Neural cell (in vitro differentiated cells): ENCODE measurements at regions not wholly inside any gene's neighbourhood (a gene's known extent, or its start where the extent isn't known, plus 50 kb on each side); places are given as distances from the start of the nearest gene placed in this dataset.

ENCODE experiments used
- H2AFZ ChIP-seq: fragments of 200-600, 300-800 bp; sonication (generic), shearing (Covaris generic); 2 replicates; pipeline ENCODE4 v1.6.0; 2014; ENCODE audit warnings: low read depth, mild to moderate bottlenecking, antibody characterized with exemption, low read length, moderate library complexity
- H3F3A ChIP-seq: fragments of 200-600 bp; shearing (Covaris generic); 2 replicates; pipeline ENCODE4 v1.6.1; 2016; ENCODE audit warnings: mild to moderate bottlenecking, moderate library complexity, mixed read lengths, antibody characterized with exemption, low read length; ENCODE audit not compliant: insufficient read depth, poor library complexity, severe bottlenecking
- H3K27ac ChIP-seq: fragments of 200-600, 300-800 bp; sonication (generic), shearing (Covaris generic); 2 replicates; pipeline ENCODE4 v1.5.1; 2014; ENCODE audit warnings: mild to moderate bottlenecking, low read length, moderate library complexity
- H3K27me3 ChIP-seq: fragments of 300-800, 200-600 bp; sonication (generic), shearing (Covaris generic); 2 replicates; pipeline ENCODE4 v1.6.0; 2014; ENCODE audit warnings: mild to moderate bottlenecking, low read depth, low read length, moderate library complexity; ENCODE audit not compliant: insufficient read depth
- H3K36me3 ChIP-seq: fragments of 300-800, 200-600 bp; sonication (generic), shearing (Covaris generic); 2 replicates; pipeline ENCODE4 v1.5.1; 2014; ENCODE audit warnings: mild to moderate bottlenecking, antibody characterized with exemption, low read length, moderate library complexity; ENCODE audit not compliant: insufficient read depth
- H3K4me2 ChIP-seq: fragments of 300-800, 200-600 bp; sonication (generic), shearing (Covaris generic); 2 replicates; pipeline ENCODE4 v1.6.0; 2014; ENCODE audit warnings: mild to moderate bottlenecking, low read length
- H3K4me3 ChIP-seq: fragments of 300-800, 200-600 bp; sonication (generic), shearing (Covaris generic); 2 replicates; pipeline ENCODE4 v1.5.1; 2014; ENCODE audit warnings: mild to moderate bottlenecking, low read length, moderate library complexity
- H3K79me2 ChIP-seq: fragments of 200-600 bp; shearing (Covaris generic); replicated peaks from 2 replicates; pipeline ENCODE4 v1.6.0; 2014; ENCODE audit warnings: mild to moderate bottlenecking, low read length, moderate library complexity; ENCODE audit not compliant: insufficient read depth
- H3K9ac ChIP-seq: fragments of 300-800, 200-600 bp; sonication (generic), shearing (Covaris generic); 2 replicates; pipeline ENCODE4 v1.6.1; 2016; ENCODE audit warnings: mild to moderate bottlenecking, low read length, mixed read lengths
- H3K9me2 ChIP-seq: fragments of 200-600 bp; shearing (Covaris generic); 2 replicates; pipeline ENCODE4 v1.6.1; 2016; ENCODE audit warnings: mild to moderate bottlenecking, low read length, mixed read lengths; ENCODE audit not compliant: insufficient read depth
- H3K9me3 ChIP-seq: fragments of 200-600, 300-800 bp; sonication (generic), shearing (Covaris generic); 2 replicates; pipeline ENCODE4 v1.6.1; 2016; ENCODE audit warnings: mild to moderate bottlenecking, mixed run types, low read length, moderate library complexity, mixed read lengths
- H4K20me1 ChIP-seq: fragments of 200-600 bp; shearing (Covaris generic); 2 replicates; pipeline ENCODE4 v1.6.1; 2016; ENCODE audit warnings: mild to moderate bottlenecking, mixed run types; ENCODE audit not compliant: insufficient read depth
- EP300 ChIP-seq: fragments of 450-650 bp; conservative IDR thresholded peaks from 2 replicates; pipeline ENCODE4 v1.6.1; 2014; ENCODE audit warnings: antibody characterized with exemption, mild to moderate bottlenecking, moderate library complexity; ENCODE audit not compliant: poor library complexity, severe bottlenecking
- EZH2 ChIP-seq: fragments of 200-600, 300-800 bp; shearing (Covaris generic), sonication (generic); IDR thresholded peaks from 2 replicates; pipeline ENCODE4 v1.6.1; 2014; ENCODE audit warnings: antibody characterized with exemption, low read length, borderline replicate concordance, mild to moderate bottlenecking; ENCODE audit not compliant: insufficient read depth, poor library complexity, severe bottlenecking
- MXI1 ChIP-seq: fragments of 450-650 bp; conservative IDR thresholded peaks from 2 replicates; pipeline ENCODE4 v1.6.1; 2014; ENCODE audit warnings: antibody characterized with exemption, mild to moderate bottlenecking; ENCODE audit not compliant: poor library complexity, severe bottlenecking
- POLR2AphosphoS5 ChIP-seq: IDR thresholded peaks from 2 replicates; pipeline ENCODE4 v1.6.1; 2012
- RAD21 ChIP-seq: fragments of 450-650 bp; conservative IDR thresholded peaks from 2 replicates; pipeline ENCODE4 v1.6.1; 2014; ENCODE audit warnings: antibody characterized with exemption, mild to moderate bottlenecking, moderate library complexity
- SMC3 ChIP-seq: fragments of 450-650 bp; conservative IDR thresholded peaks from 2 replicates; pipeline ENCODE4 v1.6.1; 2014; ENCODE audit warnings: antibody characterized with exemption, mild to moderate bottlenecking, moderate library complexity; ENCODE audit not compliant: poor library complexity
- TAF1 ChIP-seq: IDR thresholded peaks from 2 replicates; pipeline ENCODE4 v1.6.1; 2012; ENCODE audit warnings: low read depth
- TF ChIP-seq, protein P1 (sequence below): IDR thresholded peaks from 2 replicates; pipeline ENCODE4 v1.6.1; 2012; ENCODE audit warnings: borderline replicate concordance
- TF ChIP-seq, protein P2 (sequence below): fragments of 450-650 bp; IDR thresholded peaks from 2 replicates; pipeline ENCODE4 v1.5.1; 2014; ENCODE audit warnings: antibody characterized with exemption, mild to moderate bottlenecking, moderate library complexity; ENCODE audit not compliant: poor library complexity, severe bottlenecking

DNA sequence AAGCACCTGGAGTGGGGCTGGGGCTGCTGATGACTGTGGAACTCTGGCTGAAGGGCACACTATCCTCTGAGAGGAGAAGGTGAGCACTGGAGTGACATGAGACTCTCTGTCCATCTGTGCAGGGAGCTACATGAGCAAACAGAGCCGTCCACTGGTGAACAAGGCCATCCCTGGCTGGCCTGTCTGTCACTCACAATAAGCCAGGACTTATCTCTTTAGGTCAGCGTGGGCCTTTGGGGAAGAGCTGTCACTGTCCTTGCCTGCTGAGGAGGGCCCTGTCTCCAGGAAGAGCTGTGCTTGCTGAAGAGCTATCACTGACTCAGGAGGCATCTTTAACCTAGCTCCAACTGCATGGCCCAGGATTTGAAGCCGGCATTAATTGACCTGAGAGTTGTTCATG, 82.1 kb downstream of the FOXD2 start:
- no peaks in the 10 kb centered on the region for H3K36me3 ChIP-seq
- H3F3A ChIP-seq, result no peaks in the 10 kb centered on the region
- H2AFZ ChIP-seq, result no peak overlapping the region
- H3K9me2 ChIP-seq, result no peaks in the 10 kb centered on the region
- H4K20me1 ChIP-seq, result no peaks in the 10 kb centered on the region
- H3K4me3 ChIP-seq, result no peak overlapping the region
- H3K9ac ChIP-seq, result no peak overlapping the region
- H3K27ac ChIP-seq, result no peak overlapping the region
- no peaks in the 10 kb centered on the region for H3K79me2 ChIP-seq
- no peak for TF ChIP-seq RAD21
- TF ChIP-seq, protein P1, sequence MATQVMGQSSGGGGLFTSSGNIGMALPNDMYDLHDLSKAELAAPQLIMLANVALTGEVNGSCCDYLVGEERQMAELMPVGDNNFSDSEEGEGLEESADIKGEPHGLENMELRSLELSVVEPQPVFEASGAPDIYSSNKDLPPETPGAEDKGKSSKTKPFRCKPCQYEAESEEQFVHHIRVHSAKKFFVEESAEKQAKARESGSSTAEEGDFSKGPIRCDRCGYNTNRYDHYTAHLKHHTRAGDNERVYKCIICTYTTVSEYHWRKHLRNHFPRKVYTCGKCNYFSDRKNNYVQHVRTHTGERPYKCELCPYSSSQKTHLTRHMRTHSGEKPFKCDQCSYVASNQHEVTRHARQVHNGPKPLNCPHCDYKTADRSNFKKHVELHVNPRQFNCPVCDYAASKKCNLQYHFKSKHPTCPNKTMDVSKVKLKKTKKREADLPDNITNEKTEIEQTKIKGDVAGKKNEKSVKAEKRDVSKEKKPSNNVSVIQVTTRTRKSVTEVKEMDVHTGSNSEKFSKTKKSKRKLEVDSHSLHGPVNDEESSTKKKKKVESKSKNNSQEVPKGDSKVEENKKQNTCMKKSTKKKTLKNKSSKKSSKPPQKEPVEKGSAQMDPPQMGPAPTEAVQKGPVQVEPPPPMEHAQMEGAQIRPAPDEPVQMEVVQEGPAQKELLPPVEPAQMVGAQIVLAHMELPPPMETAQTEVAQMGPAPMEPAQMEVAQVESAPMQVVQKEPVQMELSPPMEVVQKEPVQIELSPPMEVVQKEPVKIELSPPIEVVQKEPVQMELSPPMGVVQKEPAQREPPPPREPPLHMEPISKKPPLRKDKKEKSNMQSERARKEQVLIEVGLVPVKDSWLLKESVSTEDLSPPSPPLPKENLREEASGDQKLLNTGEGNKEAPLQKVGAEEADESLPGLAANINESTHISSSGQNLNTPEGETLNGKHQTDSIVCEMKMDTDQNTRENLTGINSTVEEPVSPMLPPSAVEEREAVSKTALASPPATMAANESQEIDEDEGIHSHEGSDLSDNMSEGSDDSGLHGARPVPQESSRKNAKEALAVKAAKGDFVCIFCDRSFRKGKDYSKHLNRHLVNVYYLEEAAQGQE, result no peak
- no peak overlapping the region for H3K4me2 ChIP-seq
- no peaks in the 10 kb centered on the region for H3K27me3 ChIP-seq
- H3K9me3 ChIP-seq, result no peaks in the 10 kb centered on the region

DNA sequence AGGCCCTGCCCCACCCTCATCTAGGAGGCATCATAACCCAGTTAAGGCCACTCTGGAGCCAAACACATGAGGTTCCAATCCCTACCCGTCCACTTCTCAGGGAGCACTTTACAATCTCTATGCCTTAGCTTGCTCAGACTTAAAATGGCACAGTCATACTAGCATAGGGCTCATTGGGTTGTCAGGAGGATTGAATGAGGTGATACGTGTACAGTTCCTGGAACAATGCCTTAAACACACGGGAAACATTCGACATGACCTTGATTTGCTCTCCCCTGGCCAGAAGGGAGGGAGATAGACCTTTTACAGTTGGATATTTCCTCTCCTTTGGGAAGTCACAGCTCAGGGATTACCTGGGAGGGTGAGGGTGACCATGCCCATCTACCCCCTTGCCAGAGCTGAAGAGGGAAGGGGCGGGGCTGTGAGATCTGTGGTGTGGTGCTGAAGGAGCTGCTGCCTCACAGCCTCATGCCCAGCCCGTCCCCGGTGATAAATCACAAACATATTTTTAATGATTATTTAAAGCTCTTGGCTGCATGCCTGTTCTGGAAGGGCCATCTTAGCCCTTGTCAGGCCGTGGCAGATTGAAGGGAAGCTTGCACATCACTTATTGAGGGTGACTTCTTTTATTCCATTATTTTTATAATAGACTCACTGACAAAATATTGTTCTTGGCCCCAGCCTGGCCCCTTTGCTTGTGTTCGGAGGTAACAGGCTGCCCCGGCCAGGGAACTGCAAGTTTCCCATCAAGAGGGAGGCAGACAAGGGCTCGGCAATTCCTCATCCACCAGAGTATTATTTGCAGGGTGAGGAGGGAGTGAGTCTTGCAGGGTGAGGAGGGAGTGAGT, 83.4 kb downstream of the FOXD2 start:
- H3K27ac ChIP-seq, result no peak overlapping the region

More for the DNA sequence above, 83.4 kb downstream of the FOXD2 start:
- H2AFZ ChIP-seq, result no peak overlapping the region
- H3K4me2 ChIP-seq, result no peak overlapping the region
- no peaks in the 10 kb centered on the region for H3K27me3 ChIP-seq
- H3K9ac ChIP-seq, result no peak overlapping the region
- H3K79me2 ChIP-seq, result no peaks in the 10 kb centered on the region
- H3K4me3 ChIP-seq, result no peak overlapping the region
- TF ChIP-seq, protein P2, sequence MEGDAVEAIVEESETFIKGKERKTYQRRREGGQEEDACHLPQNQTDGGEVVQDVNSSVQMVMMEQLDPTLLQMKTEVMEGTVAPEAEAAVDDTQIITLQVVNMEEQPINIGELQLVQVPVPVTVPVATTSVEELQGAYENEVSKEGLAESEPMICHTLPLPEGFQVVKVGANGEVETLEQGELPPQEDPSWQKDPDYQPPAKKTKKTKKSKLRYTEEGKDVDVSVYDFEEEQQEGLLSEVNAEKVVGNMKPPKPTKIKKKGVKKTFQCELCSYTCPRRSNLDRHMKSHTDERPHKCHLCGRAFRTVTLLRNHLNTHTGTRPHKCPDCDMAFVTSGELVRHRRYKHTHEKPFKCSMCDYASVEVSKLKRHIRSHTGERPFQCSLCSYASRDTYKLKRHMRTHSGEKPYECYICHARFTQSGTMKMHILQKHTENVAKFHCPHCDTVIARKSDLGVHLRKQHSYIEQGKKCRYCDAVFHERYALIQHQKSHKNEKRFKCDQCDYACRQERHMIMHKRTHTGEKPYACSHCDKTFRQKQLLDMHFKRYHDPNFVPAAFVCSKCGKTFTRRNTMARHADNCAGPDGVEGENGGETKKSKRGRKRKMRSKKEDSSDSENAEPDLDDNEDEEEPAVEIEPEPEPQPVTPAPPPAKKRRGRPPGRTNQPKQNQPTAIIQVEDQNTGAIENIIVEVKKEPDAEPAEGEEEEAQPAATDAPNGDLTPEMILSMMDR, result no peak
- TF ChIP-seq EP300 (no peak), TAF1 (no peak), POLR2AphosphoS5 (no peak), RAD21 (no peak), SMC3 (no peak), EZH2 (no peak), MXI1 (no peak)
- TF ChIP-seq, protein P1, result no peak
- no peaks in the 10 kb centered on the region for H3K9me3 ChIP-seq
- no peaks in the 10 kb centered on the region for H3F3A ChIP-seq
- H3K9me2 ChIP-seq, result no peaks in the 10 kb centered on the region
- no peaks in the 10 kb centered on the region for H4K20me1 ChIP-seq
- no peaks in the 10 kb centered on the region for H3K36me3 ChIP-seq
